ENCODE measurements at regions not wholly inside any gene's neighbourhood (a gene's known extent, or its start where the extent isn't known, plus 50 kb on each side); places are given as distances from the start of the nearest gene placed in this dataset.

GRCh38 chr14:86798330-86798729, 1194.7 kb downstream of the GALC start:
- TF ChIP-seq, protein P1, sequence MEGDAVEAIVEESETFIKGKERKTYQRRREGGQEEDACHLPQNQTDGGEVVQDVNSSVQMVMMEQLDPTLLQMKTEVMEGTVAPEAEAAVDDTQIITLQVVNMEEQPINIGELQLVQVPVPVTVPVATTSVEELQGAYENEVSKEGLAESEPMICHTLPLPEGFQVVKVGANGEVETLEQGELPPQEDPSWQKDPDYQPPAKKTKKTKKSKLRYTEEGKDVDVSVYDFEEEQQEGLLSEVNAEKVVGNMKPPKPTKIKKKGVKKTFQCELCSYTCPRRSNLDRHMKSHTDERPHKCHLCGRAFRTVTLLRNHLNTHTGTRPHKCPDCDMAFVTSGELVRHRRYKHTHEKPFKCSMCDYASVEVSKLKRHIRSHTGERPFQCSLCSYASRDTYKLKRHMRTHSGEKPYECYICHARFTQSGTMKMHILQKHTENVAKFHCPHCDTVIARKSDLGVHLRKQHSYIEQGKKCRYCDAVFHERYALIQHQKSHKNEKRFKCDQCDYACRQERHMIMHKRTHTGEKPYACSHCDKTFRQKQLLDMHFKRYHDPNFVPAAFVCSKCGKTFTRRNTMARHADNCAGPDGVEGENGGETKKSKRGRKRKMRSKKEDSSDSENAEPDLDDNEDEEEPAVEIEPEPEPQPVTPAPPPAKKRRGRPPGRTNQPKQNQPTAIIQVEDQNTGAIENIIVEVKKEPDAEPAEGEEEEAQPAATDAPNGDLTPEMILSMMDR (IDR thresholded peaks at IDR 0.05; ENCODE audit: poor library complexity, severe bottlenecking) = no peak
- no peak for TF ChIP-seq MXI1 (conservative IDR thresholded peaks at IDR 0.05; ENCODE audit: poor library complexity, severe bottlenecking)
- no peak for TF ChIP-seq EZH2 (IDR thresholded peaks at IDR 0.05; ENCODE audit: borderline replicate concordance, insufficient read depth, low read length, poor library complexity, severe bottlenecking)
- TF ChIP-seq EP300 (conservative IDR thresholded peaks at IDR 0.05; ENCODE audit: poor library complexity, severe bottlenecking) = no peak
- TF ChIP-seq SMC3 (conservative IDR thresholded peaks at IDR 0.05; ENCODE audit: poor library complexity) = no peak
